Glomerular visceral epithelial cell (primary cell): ENCODE measurements at regions not wholly inside any gene's neighbourhood (a gene's known extent, or its start where the extent isn't known, plus 50 kb on each side); places are given as distances from the start of the nearest gene placed in this dataset.
"Not testable (repeated sequence)": the region's sequence is repeated elsewhere in the genome, so short reads cannot be mapped to it uniquely, and the experiment has no call there.

Experiments used
- DNase-seq: peaks from one replicate; pipeline ENCODE4 v3.0.0-alpha.2; 2016; ENCODE audit errors: extremely low spot score

GRCh38 chr4:13678186-13678924, 50.8 kb upstream of the BOD1L1 start:
- no peak for DNase-seq

GRCh38 chr4:13681570-13681969, 54.0 kb upstream of the BOD1L1 start:
- no peak for DNase-seq

GRCh38 chr4:13694256-13694655, 66.7 kb upstream of the BOD1L1 start:
- DNase-seq = no peak

- DNase-seq = no peak
Observed at GRCh38 chr4:13698296-13698695, 70.8 kb upstream of the BOD1L1 start.

- DNase-seq = no peak
Observed at GRCh38 chr4:13700021-13700857, 72.7 kb upstream of the BOD1L1 start.

- DNase-seq = not testable (repeated sequence)
Observed at GRCh38 chr4:13700858-13701140, 73.3 kb upstream of the BOD1L1 start.

- DNase-seq = peak; percentile 9
Observed at GRCh38 chr4:13701937-13702446, 74.5 kb upstream of the BOD1L1 start.

- DNase-seq = no peak
Observed at GRCh38 chr4:13703096-13703495, 75.6 kb upstream of the BOD1L1 start.

GRCh38 chr4:13704035-13704434, 76.5 kb upstream of the BOD1L1 start:
- no peak for DNase-seq

GRCh38 chr4:13704761-13705160, 77.2 kb upstream of the BOD1L1 start:
- DNase-seq = no peak

GRCh38 chr4:13705521-13706041, 78.1 kb upstream of the BOD1L1 start:
- peak; percentile 74 for DNase-seq

- DNase-seq = no peak
Observed at GRCh38 chr4:13706120-13706519, 78.6 kb upstream of the BOD1L1 start.

- DNase-seq = peak; percentile 42
Observed at GRCh38 chr4:13706716-13707115, 79.2 kb upstream of the BOD1L1 start.

- DNase-seq = no peak
Observed at GRCh38 chr4:13710246-13710885, 82.8 kb upstream of the BOD1L1 start.

GRCh38 chr4:13711233-13711785, 83.8 kb upstream of the BOD1L1 start:
- no peak for DNase-seq

- no peak for DNase-seq
Observed at GRCh38 chr4:13721894-13722293, 94.4 kb upstream of the BOD1L1 start.

GRCh38 chr4:13722649-13723048, 95.1 kb upstream of the BOD1L1 start:
- DNase-seq = no peak

GRCh38 chr4:13728761-13729160, 101.2 kb upstream of the BOD1L1 start:
- no peak for DNase-seq

- no peak for DNase-seq
Observed at GRCh38 chr4:13731019-13731418, 103.5 kb upstream of the BOD1L1 start.

- no peak for DNase-seq
Observed at GRCh38 chr4:13733817-13734216, 106.3 kb upstream of the BOD1L1 start.

GRCh38 chr4:13750594-13750993, 123.1 kb upstream of the BOD1L1 start:
- no peak for DNase-seq

- DNase-seq = not testable (repeated sequence)
Observed at GRCh38 chr4:13761581-13761980, 134.1 kb upstream of the BOD1L1 start.
